ENCODE measurements at regions not wholly inside any gene's neighbourhood (a gene's known extent, or its start where the extent isn't known, plus 50 kb on each side); places are given as distances from the start of the nearest gene placed in this dataset.

DNA sequence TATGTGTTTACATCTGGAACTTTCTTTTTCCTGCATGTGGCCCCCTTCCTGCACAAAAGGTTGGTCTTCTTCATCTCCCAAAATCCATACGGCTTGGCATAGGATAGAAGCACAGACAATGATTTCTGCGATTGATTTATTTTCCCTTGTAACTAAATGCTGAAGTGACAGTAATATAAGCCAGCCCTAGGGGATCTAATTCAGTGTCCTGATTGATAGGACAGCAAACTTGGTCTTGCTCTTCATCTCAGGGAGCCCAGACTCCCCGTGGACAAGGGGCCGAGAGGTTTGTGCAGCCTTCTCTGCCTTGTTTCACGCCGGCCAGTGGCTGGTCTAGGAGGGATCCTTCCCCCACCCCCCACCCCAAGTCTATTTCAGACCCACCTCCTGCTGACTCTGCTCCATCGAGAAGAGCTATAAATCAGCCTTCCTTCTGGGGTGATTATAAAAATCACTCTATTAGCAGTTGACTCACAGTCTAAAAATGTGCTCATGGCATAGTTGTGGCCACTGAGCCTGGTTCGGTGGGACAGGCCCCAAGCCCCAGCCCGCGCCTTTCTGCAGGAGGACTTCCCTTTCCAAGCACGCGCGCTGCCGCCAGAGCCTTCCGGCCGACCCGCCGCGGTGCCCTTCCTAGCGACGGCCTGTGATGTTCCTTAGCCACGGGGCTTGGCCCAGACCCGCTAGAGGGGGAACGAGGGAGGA, 89.8 kb upstream of the COL5A1 start:
- no peak overlapping the region for H3K27ac ChIP-seq
- no peaks in the 10 kb centered on the region for H3K9me3 ChIP-seq
- no peak overlapping the region for H3K4me3 ChIP-seq (replicated peaks in 1 of 3)
- DNase-seq = no peak
- WGBS, 2 donors = 63 to 68% methylated on average over 23 of the region's 24 CpGs
- H3K27me3 ChIP-seq = no peaks in the 10 kb centered on the region
- intact Hi-C loops (cut with DNase I) = no loop called here
- H3K4me1 ChIP-seq = peaks cover 2 to 17% of the 10 kb centered on the region in 2 donors
- H3K36me3 ChIP-seq = no peaks in the 10 kb centered on the region
- TF ChIP-seq, protein P1, sequence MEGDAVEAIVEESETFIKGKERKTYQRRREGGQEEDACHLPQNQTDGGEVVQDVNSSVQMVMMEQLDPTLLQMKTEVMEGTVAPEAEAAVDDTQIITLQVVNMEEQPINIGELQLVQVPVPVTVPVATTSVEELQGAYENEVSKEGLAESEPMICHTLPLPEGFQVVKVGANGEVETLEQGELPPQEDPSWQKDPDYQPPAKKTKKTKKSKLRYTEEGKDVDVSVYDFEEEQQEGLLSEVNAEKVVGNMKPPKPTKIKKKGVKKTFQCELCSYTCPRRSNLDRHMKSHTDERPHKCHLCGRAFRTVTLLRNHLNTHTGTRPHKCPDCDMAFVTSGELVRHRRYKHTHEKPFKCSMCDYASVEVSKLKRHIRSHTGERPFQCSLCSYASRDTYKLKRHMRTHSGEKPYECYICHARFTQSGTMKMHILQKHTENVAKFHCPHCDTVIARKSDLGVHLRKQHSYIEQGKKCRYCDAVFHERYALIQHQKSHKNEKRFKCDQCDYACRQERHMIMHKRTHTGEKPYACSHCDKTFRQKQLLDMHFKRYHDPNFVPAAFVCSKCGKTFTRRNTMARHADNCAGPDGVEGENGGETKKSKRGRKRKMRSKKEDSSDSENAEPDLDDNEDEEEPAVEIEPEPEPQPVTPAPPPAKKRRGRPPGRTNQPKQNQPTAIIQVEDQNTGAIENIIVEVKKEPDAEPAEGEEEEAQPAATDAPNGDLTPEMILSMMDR (IDR thresholded peaks at IDR 0.05) = no peak
- TF ChIP-seq POLR2A (IDR thresholded peaks at IDR 0.05) = no peak

- Histone ChIP-seq H3K27ac (no peak overlapping the region), H3K27me3 (no peaks in the 10 kb centered on the region), H3K4me1 (peaks cover 2 to 13% of the 10 kb centered on the region in 2 donors), H3K4me3 (replicated peaks in 1 of 3) (no peak overlapping the region), H3K36me3 (no peaks in the 10 kb centered on the region), H3K9me3 (no peaks in the 10 kb centered on the region)
- TF ChIP-seq POLR2A (IDR thresholded peaks at IDR 0.05) = no peak
- TF ChIP-seq, protein P1 (IDR thresholded peaks at IDR 0.05) = no peak
- intact Hi-C loops (cut with DNase I) = no loop called here
- WGBS, 2 donors = 81 to 90% methylated on average over 5 to 6 of the region's 9 CpGs
- no peak for DNase-seq
These were observed 89.1 kb upstream of the COL5A1 start for GRCh38 chr9:134552349-134552990.

DNA sequence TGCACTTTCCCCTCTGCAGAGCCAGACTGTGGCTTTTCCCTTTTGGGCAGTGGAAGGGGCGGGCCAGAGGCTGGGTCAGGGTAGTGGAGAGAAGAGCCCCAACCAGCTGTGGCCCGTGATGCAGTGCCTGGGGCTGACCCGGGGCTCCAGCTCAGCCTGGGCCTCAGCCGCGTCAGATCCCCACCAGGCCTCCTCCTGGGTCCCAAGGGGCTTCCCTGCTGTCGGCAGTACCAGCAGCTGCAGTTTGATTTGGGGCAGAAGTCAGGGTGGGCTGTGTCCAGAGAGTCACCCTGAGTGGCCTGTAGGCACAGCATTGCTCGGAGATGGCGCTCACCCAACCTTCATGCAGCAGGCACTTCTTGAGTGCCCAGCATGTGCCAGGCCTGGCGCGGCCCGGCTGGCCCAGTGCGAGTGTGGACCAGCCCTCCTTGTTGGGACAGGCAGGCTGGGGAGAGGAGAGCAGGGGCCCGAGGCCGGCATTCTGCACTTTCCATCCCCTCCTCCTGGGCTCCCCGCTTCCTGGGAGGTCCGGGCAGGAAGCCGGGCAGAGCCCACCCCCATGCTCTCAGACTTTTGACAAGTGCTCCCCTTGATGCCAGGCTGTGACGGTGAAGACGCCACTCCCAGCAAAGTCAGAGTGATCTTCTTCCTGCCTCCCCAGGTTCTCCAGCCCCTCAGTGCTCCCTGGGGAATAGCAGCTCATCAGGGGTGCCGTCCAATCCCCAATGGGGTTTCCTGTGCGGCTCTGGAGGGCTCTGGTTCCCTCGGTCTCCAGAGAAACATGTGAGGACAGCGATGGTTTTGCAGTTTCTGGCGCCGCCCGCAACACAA, 88.3 kb upstream of the COL5A1 start:
- peak in 1 of 2 donors; percentile 15 for DNase-seq
- Histone ChIP-seq H3K27ac (no peak overlapping the region), H3K4me3 (replicated peaks in 1 of 3) (no peak overlapping the region), H3K4me1 (peaks cover 0 to 5% of the 10 kb centered on the region in 2 donors), H3K9me3 (no peaks in the 10 kb centered on the region), H3K27me3 (no peaks in the 10 kb centered on the region), H3K36me3 (no peaks in the 10 kb centered on the region)
- 54 to 59% methylated on average over 16 to 25 of the region's 26 CpGs for WGBS, 2 donors
- intact Hi-C loops (cut with DNase I) = no loop called here
- TF ChIP-seq, protein P1 (IDR thresholded peaks at IDR 0.05) = no peak
- no peak for TF ChIP-seq POLR2A (IDR thresholded peaks at IDR 0.05)

DNA sequence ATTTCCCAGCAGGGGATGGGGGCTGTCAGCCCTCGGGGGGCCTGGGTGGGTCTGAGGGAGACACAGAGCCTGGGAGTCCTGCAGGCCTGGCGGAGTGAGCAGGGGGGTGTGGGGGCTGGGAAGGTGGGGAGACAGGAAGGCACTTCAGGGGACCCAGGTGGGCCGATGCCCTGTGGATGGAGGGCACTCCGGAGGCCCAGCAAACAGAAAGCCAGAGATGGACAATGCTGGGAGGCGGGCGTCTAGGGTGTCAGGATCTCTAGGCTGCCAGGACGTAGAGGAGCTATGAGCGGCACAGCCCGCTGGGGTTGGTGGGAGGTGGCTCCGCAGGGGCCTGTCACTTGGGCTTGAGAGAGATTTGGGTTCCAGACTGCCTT, 87.6 kb upstream of the COL5A1 start:
- intact Hi-C loops (cut with DNase I) = no loop called here
- H3K27ac ChIP-seq = no peak overlapping the region
- DNase-seq = no peak
- no peak for TF ChIP-seq POLR2A (IDR thresholded peaks at IDR 0.05)
- TF ChIP-seq, protein P1 (IDR thresholded peaks at IDR 0.05) = no peak
- no peak overlapping the region for H3K4me3 ChIP-seq (replicated peaks in 1 of 3)
- peaks cover 0 to 5% of the 10 kb centered on the region in 2 donors for H3K4me1 ChIP-seq
- no peaks in the 10 kb centered on the region for H3K27me3 ChIP-seq
- no peaks in the 10 kb centered on the region for H3K36me3 ChIP-seq
- no peaks in the 10 kb centered on the region for H3K9me3 ChIP-seq
- WGBS, 2 donors = 83 to 91% methylated on average over 6 to 7 of the region's 10 CpGs

Measured in thyroid gland (tissue), 4 donors.